Lower leg skin (tissue), 4 donors: ENCODE measurements at regions not wholly inside any gene's neighbourhood (a gene's known extent, or its start where the extent isn't known, plus 50 kb on each side); places are given as distances from the start of the nearest gene placed in this dataset.

Source experiments
- DNase-seq, 2 donors: peaks; one replicate each; pipeline ENCODE4 v3.0.0-alpha.2; 2019; ENCODE audit warnings: low spot score in 2 of 2
- H3K4me3 ChIP-seq: fragments of 200-600 bp; sonication (generic); 2 replicates; pipeline ENCODE4 v1.5.1; 2017; ENCODE audit warnings: mild to moderate bottlenecking, low read depth; ENCODE audit not compliant: poor library complexity, severe bottlenecking
- POLR2A ChIP-seq, 2 donors: fragments of 450-650 bp; IDR thresholded peaks; one replicate each; pipeline ENCODE4 v1.6.1; 2016 to 2017; ENCODE audit warnings: antibody characterized with exemption in 2 of 2, mild to moderate bottlenecking in 1 of 2, moderate library complexity in 1 of 2
- WGBS, 2 donors: methylation state at CpG; one replicate each; pipeline ENCODE4 v1.1.5; 2018; 5-methylcytosine and 5-hydroxymethylcytosine counted together
- intact Hi-C: fragments of 100-400 bp; cut with DNase I; formaldehyde crosslinking; loops from one replicate; pipeline ENCODE4 v1.15.0; 2023; ENCODE audit warnings: low total_unique reads
- TF ChIP-seq, protein P1 (sequence below), 3 donors: fragments of 450-650 bp; IDR thresholded peaks; one replicate each; pipeline ENCODE4 v1.5.1; 2016; ENCODE audit warnings: antibody characterized with exemption in 3 of 3, mild to moderate bottlenecking in 3 of 3, moderate library complexity in 2 of 3

DNA sequence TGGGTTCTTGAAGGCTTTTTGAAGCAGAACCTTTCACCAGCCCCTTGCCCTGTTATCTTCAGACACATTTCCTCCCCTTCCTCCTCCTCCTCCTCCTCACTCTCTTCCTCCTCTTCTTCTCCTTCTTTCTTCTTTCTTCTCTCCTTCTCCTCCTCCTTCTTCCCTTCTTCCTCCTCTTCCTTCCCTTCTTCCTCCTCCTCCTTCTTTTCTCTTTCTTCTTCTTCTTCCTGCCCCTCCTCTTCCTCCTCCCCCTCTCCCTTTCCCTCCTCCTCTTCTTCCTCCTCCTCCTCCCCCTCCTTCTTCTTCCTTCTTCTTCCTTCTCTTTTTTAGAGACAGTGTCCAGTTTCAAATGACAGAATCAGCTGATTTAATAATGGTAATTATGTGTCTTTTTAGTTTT is 226.0 kb downstream of the DKK2 start:
- intact Hi-C loops: no loop called here
- no peak for DNase-seq
- TF ChIP-seq, protein P1, sequence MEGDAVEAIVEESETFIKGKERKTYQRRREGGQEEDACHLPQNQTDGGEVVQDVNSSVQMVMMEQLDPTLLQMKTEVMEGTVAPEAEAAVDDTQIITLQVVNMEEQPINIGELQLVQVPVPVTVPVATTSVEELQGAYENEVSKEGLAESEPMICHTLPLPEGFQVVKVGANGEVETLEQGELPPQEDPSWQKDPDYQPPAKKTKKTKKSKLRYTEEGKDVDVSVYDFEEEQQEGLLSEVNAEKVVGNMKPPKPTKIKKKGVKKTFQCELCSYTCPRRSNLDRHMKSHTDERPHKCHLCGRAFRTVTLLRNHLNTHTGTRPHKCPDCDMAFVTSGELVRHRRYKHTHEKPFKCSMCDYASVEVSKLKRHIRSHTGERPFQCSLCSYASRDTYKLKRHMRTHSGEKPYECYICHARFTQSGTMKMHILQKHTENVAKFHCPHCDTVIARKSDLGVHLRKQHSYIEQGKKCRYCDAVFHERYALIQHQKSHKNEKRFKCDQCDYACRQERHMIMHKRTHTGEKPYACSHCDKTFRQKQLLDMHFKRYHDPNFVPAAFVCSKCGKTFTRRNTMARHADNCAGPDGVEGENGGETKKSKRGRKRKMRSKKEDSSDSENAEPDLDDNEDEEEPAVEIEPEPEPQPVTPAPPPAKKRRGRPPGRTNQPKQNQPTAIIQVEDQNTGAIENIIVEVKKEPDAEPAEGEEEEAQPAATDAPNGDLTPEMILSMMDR (IDR thresholded peaks at IDR 0.05): no peak
- no peak for TF ChIP-seq POLR2A (IDR thresholded peaks at IDR 0.05)
- no peak overlapping the region for H3K4me3 ChIP-seq

GRCh38 chr4:106809076-106809475 is 227.0 kb downstream of the DKK2 start:
- intact Hi-C loops: no loop called here
- H3K4me3 ChIP-seq: no peak overlapping the region
- 48 to 62% methylated on average over 2 of the region's 2 CpGs for WGBS, 2 donors
- no peak for TF ChIP-seq POLR2A (IDR thresholded peaks at IDR 0.05)
- TF ChIP-seq, protein P1 (IDR thresholded peaks at IDR 0.05): no peak
- DNase-seq: no peak

DNA sequence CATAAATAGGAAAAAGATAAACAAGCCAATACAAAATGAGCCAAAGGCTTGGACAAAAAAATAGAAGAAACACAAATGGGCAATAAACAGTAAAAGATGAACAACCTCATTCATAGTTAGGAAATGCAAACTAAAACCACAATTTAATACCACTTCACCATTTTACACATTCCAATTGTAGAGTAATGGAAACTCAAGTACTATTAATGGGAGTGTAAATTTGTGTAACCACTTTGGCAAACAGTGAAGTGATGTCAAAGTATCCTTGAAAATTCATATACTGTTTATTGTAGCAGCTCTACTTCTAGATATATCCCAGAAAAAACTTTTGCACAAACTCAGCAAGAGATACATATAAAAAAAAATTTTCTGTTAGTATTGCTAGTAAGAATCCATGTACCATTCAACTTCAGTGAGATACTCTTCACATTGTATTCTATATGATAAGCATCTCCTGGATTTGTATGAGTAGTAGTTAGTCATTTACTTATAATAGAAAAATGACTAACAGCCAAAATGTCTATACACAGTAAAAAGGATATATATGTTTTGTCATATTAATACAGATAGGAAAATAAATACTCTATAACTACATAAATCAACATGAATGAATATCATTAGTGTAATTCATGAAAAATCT is 229.8 kb downstream of the DKK2 start:
- DNase-seq: no peak
- TF ChIP-seq POLR2A (IDR thresholded peaks at IDR 0.05): no peak
- TF ChIP-seq, protein P1 (IDR thresholded peaks at IDR 0.05): no peak
- no peak overlapping the region for H3K4me3 ChIP-seq
- intact Hi-C loops: no loop called here

- TF ChIP-seq, protein P1 (IDR thresholded peaks at IDR 0.05): no peak
- TF ChIP-seq POLR2A (IDR thresholded peaks at IDR 0.05): no peak
- DNase-seq: no peak
- no peak overlapping the region for H3K4me3 ChIP-seq
- 70 to 80% methylated on average over 1 of the region's 1 CpG for WGBS, 2 donors
- intact Hi-C loops: no loop called here
Measured at GRCh38 chr4:106803083-106803482, 233.0 kb downstream of the DKK2 start.

DNA sequence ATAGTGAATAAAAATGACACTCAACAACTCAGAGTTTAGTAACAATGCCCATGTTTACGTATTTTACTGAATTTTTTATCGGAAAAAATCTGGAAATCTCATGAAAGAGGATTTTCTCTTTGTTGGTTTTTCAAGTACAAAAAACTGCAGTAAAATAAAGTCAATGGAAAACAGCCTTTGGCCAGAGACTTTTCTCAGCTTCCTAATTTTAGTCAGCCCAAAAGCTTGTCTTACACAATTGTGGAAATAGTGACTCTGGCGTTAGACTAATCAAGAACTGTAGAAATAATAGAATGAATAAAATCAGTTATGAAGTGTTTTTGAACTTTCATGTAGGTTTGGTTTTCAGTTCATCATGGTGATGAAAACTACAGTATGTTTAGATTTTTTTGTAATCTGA is 234.7 kb downstream of the DKK2 start:
- H3K4me3 ChIP-seq: no peak overlapping the region
- no peak for DNase-seq
- intact Hi-C loops: no loop called here
- TF ChIP-seq POLR2A (IDR thresholded peaks at IDR 0.05): no peak
- TF ChIP-seq, protein P1 (IDR thresholded peaks at IDR 0.05): no peak
- WGBS, 2 donors: 61 to 64% methylated on average over 3 of the region's 3 CpGs

GRCh38 chr4:106796876-106797275 is 239.2 kb downstream of the DKK2 start:
- no peak overlapping the region for H3K4me3 ChIP-seq
- no peak for DNase-seq
- intact Hi-C loops: no loop called here
- TF ChIP-seq, protein P1 (IDR thresholded peaks at IDR 0.05): no peak
- TF ChIP-seq POLR2A (IDR thresholded peaks at IDR 0.05): no peak
